ENCODE measurements at regions not wholly inside any gene's neighbourhood (a gene's known extent, or its start where the extent isn't known, plus 50 kb on each side); places are given as distances from the start of the nearest gene placed in this dataset.

DNA sequence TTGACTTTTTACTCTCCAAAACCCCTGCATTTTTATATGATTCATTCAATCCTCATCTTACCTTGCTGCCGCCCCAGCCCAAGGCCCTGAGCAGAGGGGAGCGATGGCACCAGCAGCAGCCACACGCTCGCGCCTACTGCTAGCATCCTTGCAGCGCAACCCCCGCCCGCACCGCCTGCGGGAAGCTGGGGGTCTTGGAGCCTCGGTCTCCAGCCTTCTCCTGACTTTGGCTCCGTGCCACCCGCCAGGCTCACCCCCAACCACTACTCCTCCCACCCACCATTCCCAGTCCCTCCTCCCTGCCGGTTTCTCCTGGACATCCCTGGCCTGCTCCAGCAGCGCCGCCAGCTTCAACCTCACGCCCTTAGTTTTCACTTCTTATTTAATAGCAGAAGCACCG, 76.6 kb downstream of the RPE65 start:
- no peak for DNase-seq
- peaks cover 16% of the 10 kb centered on the region for H3K27me3 Mint-ChIP-seq
- 98% methylated on average over 13 of the region's 18 CpGs for WGBS (ENCODE audit: insufficient coverage)

DNA sequence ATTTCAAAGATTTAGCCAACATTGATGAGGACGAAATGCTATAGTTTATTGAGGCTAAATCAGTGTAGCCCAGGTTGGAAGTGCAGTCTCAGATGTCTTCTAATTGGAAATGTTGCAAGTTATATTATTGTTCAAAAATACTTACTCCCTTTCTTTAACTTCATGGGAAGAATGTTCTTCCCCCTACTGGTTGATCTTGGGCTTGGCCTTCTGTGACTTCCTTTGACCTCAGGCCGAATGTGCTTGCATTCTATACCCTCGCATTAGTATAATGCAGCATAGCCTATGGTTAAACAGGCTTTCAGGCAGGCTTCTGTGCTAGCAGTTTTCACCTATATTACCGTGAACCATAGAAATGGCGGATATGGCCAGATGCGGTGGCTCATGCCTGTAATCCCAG, 77.3 kb downstream of the RPE65 start:
- ChIA-PET POLR2A (no interaction called here), CTCF (no interaction called here)
- WGBS (ENCODE audit: insufficient coverage) = 96% methylated on average over 3 of the region's 6 CpGs
- H3K27me3 ChIP-seq (replicated peaks in 1 of 4; ENCODE audit: control extremely low read depth in 1 of 4, control insufficient read depth in 3 of 4, insufficient read depth in 4 of 4, low read length in 3 of 4) = no peaks in the 10 kb centered on the region
- H3K9me3 Mint-ChIP-seq (ENCODE audit: insufficient read depth) = no peaks in the 10 kb centered on the region
- no peak overlapping the region for H3K4me3 Mint-ChIP-seq
- no peak overlapping the region for H3K4me3 ChIP-seq (ENCODE audit: control extremely low read depth in 1 of 5, extremely low read depth in 1 of 5, insufficient read depth in 1 of 5, low read depth in 2 of 5, low read length in 4 of 5)
- no peak for ATAC-seq (ENCODE audit: low read depth)
- no peak for DNase-seq
- no peak overlapping the region for H2AFZ ChIP-seq (ENCODE audit: insufficient read depth, low read depth, low read length, poor library complexity, severe bottlenecking)
- peaks cover 0 to 5% (median 0%) of the 10 kb centered on the region in 3 donors for H3K9me3 ChIP-seq (ENCODE audit: control extremely low read depth in 1 of 3, control insufficient read depth in 2 of 3, insufficient read depth in 1 of 3, low read length in 2 of 3)
- H3K36me3 ChIP-seq (replicated peaks in 1 of 2; ENCODE audit: control extremely low read depth in 1 of 2, control insufficient read depth in 1 of 2, extremely low read depth in 1 of 2, insufficient read depth in 2 of 2, low read length in 1 of 2) = no peaks in the 10 kb centered on the region
- H4K20me1 ChIP-seq (ENCODE audit: control insufficient read depth, insufficient read depth, low read length, poor library complexity, severe bottlenecking) = no peaks in the 10 kb centered on the region
- intact Hi-C loops (cut with micrococcal nuclease) = no loop called here
- H3K27ac ChIP-seq (ENCODE audit: low read length in 2 of 2) = no peak overlapping the region
- H3K4me1 Mint-ChIP-seq = no peaks in the 10 kb centered on the region
- no peak overlapping the region for H3K27ac Mint-ChIP-seq
- no peak overlapping the region for H3K4me2 ChIP-seq (replicated peaks; ENCODE audit: low read depth, low read length, poor library complexity, severe bottlenecking)
- H3K79me2 ChIP-seq (ENCODE audit: control insufficient read depth, insufficient read depth, low read length) = no peaks in the 10 kb centered on the region
- H3K27me3 Mint-ChIP-seq = peaks cover 20% of the 10 kb centered on the region
- no peak overlapping the region for H3K9ac ChIP-seq (ENCODE audit: low read length)
- H3K4me1 ChIP-seq (ENCODE audit: control insufficient read depth in 2 of 2, insufficient read depth in 2 of 2, low read length in 2 of 2) = no peaks in the 10 kb centered on the region
- TF ChIP-seq, protein P1, sequence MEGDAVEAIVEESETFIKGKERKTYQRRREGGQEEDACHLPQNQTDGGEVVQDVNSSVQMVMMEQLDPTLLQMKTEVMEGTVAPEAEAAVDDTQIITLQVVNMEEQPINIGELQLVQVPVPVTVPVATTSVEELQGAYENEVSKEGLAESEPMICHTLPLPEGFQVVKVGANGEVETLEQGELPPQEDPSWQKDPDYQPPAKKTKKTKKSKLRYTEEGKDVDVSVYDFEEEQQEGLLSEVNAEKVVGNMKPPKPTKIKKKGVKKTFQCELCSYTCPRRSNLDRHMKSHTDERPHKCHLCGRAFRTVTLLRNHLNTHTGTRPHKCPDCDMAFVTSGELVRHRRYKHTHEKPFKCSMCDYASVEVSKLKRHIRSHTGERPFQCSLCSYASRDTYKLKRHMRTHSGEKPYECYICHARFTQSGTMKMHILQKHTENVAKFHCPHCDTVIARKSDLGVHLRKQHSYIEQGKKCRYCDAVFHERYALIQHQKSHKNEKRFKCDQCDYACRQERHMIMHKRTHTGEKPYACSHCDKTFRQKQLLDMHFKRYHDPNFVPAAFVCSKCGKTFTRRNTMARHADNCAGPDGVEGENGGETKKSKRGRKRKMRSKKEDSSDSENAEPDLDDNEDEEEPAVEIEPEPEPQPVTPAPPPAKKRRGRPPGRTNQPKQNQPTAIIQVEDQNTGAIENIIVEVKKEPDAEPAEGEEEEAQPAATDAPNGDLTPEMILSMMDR (IDR thresholded peaks at IDR 0.05) = no peak

More for the DNA sequence above, 76.6 kb downstream of the RPE65 start:
- no peaks in the 10 kb centered on the region for H3K79me2 ChIP-seq (ENCODE audit: control insufficient read depth, insufficient read depth, low read length)
- H3K4me1 ChIP-seq (ENCODE audit: control insufficient read depth in 2 of 2, insufficient read depth in 2 of 2, low read length in 2 of 2) = no peaks in the 10 kb centered on the region
- intact Hi-C loops (cut with micrococcal nuclease) = no loop called here
- ATAC-seq (ENCODE audit: low read depth) = no peak
- H4K20me1 ChIP-seq (ENCODE audit: control insufficient read depth, insufficient read depth, low read length, poor library complexity, severe bottlenecking) = no peaks in the 10 kb centered on the region
- no peak overlapping the region for H2AFZ ChIP-seq (ENCODE audit: insufficient read depth, low read depth, low read length, poor library complexity, severe bottlenecking)
- no peaks in the 10 kb centered on the region for H3K27me3 ChIP-seq (replicated peaks in 1 of 4; ENCODE audit: control extremely low read depth in 1 of 4, control insufficient read depth in 3 of 4, insufficient read depth in 4 of 4, low read length in 3 of 4)
- Mint-ChIP-seq H3K4me1 (no peaks in the 10 kb centered on the region), H3K9me3 (ENCODE audit: insufficient read depth) (no peaks in the 10 kb centered on the region), H3K27ac (no peak overlapping the region), H3K4me3 (no peak overlapping the region)
- no peak overlapping the region for H3K4me2 ChIP-seq (replicated peaks; ENCODE audit: low read depth, low read length, poor library complexity, severe bottlenecking)
- peaks cover 0 to 5% (median 0%) of the 10 kb centered on the region in 3 donors for H3K9me3 ChIP-seq (ENCODE audit: control extremely low read depth in 1 of 3, control insufficient read depth in 2 of 3, insufficient read depth in 1 of 3, low read length in 2 of 3)
- CTCF ChIA-PET = interaction anchor here (0.6 kb wide), 1 partner anchor 187 kb away, joined by 3 read pairs; no protein-coding TSS in a partner anchor
- no peak overlapping the region for H3K27ac ChIP-seq (ENCODE audit: low read length in 2 of 2)
- no peak overlapping the region for H3K4me3 ChIP-seq (ENCODE audit: control extremely low read depth in 1 of 5, extremely low read depth in 1 of 5, insufficient read depth in 1 of 5, low read depth in 2 of 5, low read length in 4 of 5)
- H3K9ac ChIP-seq (ENCODE audit: low read length) = no peak overlapping the region
- no peak for TF ChIP-seq EZH2 (IDR thresholded peaks at IDR 0.05; ENCODE audit: borderline replicate concordance, insufficient read depth, low read depth, low read length, poor library complexity, severe bottlenecking)
- TF ChIP-seq, protein P1 (IDR thresholded peaks at IDR 0.05) = no peak
- H3K36me3 ChIP-seq (replicated peaks in 1 of 2; ENCODE audit: control extremely low read depth in 1 of 2, control insufficient read depth in 1 of 2, extremely low read depth in 1 of 2, insufficient read depth in 2 of 2, low read length in 1 of 2) = no peaks in the 10 kb centered on the region
- POLR2A ChIA-PET = no interaction called here

Measured in B cell (primary cell).